Right forelimb (tissue), 1 donor: ENCODE measurements at regions not wholly inside any gene's neighbourhood (a gene's known extent, or its start where the extent isn't known, plus 50 kb on each side); places are given as distances from the start of the nearest gene placed in this dataset.

Experiments used
- DNase-seq: peaks from one replicate; pipeline ENCODE4 v3.0.0-alpha.2; 2018

GRCh38 chr10:128994598-128995143, 472.4 kb upstream of the MGMT start:
- DNase-seq: no peak

GRCh38 chr10:128995676-128996075, 471.4 kb upstream of the MGMT start:
- DNase-seq: no peak

- no peak for DNase-seq
Observed at GRCh38 chr10:128996092-128996491, 470.9 kb upstream of the MGMT start.

- DNase-seq: no peak
Observed at GRCh38 chr10:128998101-128998805, 468.8 kb upstream of the MGMT start.

GRCh38 chr10:129004398-129004797, 462.6 kb upstream of the MGMT start:
- no peak for DNase-seq

DNA sequence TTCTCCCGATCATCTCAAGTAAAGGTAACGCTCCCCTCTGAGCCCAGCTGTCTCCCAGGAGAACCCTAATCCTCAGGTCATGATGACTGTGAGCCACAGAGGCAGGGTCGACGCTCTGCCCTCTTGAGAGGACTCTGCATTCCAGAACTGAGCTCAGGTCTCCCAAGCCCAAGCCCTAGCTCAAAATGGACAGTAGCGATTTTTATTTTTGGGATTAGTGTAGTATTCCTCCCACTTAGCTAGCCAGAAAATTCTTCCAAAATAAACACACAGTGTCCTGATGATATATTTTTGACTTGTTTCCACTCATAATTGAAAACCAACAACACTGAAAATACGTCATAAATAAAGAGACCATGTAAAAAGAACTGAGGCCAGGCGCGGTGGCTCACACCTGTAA, 462.0 kb upstream of the MGMT start:
- no peak for DNase-seq

- no peak for DNase-seq
Observed at GRCh38 chr10:129005804-129006203, 461.2 kb upstream of the MGMT start.

GRCh38 chr10:129018511-129018910, 448.5 kb upstream of the MGMT start:
- DNase-seq: no peak

DNA sequence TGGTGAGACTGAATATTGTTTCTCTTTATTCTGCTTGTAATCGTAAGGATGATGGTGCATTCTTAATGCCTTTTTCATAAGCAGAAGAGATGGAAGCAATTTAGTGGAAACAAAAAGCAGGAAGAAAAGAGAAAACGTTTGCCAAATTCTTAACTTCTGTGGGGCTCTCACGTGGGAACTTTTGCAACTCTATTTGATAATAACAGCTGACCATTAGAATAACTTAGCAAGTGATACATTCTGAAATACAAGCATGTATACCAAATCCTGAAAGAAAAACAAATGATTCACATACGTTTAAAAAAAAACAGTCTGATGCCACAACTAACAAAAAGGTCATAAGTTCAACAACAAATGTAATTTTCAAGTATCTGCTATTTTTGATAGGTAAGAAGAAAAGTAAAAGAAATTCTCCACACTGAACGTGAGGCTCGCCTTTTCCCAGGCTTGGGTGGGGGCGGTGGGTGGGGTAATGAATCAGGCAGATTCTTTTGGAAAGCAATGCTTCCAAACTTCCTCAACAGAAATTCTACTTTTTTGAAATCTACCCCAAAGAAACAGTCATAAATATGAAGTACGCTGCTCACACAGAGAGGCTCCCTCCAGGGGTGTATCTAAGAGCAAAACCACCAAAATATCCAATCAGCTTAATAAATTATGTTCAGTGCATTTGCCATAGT, 446.2 kb upstream of the MGMT start:
- DNase-seq: no peak

DNA sequence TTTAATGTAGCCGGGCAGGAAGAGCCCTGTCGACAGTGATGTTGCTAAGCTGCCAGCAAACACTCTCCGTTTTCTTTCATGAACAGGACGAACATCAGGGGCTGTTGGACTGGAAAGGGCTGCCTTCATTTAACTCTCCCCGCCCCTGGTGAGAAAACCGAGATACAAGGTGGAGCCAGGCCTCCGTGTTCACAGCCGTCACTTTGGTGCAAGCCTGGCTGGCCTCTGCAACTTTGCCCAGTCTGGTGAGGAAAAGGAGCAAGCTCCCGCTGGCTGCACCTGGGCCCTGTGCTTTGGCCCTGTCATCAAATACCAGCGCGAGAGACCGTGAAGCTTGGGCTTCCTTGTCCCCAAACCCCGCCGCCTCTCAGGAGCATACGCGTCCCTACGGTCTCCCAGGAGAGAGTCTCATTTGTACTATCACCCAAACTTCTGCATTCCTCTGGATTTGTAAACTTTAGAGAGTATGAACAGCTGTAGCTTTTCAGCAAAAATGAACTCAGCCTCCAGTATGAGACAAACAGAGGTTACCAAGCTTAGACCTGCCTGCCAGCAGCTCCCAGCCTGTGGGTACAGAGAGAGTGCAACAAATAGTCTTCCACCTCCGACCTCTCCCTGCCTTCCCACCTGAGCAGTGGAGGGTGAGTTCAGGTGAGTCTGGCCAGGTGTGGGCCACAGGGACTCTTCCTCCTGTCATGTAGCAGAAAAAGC, 445.3 kb upstream of the MGMT start:
- peak; percentile 70 for DNase-seq

DNA sequence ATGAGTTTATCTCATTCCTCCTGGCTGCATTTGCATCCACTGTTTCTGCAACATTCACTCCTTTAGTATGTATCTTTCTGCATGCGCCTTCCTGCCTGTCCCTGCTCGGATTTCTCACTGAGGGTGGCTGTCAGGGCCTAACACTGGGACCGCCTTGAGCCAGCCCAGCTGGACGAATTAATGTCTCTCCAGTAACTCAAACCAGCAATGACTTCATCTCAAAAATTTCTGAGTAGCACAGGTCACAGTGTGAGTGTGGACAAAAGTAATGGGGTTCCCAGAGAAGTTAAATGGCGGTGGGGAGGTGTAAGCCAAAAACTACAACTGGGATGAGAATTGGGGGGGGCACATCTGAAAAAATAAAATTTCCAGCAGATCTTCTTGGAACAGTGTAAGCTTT, 444.0 kb upstream of the MGMT start:
- DNase-seq: peak; percentile 74

- no peak for DNase-seq
Observed at GRCh38 chr10:129024046-129024445, 443.0 kb upstream of the MGMT start.

GRCh38 chr10:129025787-129026186, 441.3 kb upstream of the MGMT start:
- DNase-seq: no peak

DNA sequence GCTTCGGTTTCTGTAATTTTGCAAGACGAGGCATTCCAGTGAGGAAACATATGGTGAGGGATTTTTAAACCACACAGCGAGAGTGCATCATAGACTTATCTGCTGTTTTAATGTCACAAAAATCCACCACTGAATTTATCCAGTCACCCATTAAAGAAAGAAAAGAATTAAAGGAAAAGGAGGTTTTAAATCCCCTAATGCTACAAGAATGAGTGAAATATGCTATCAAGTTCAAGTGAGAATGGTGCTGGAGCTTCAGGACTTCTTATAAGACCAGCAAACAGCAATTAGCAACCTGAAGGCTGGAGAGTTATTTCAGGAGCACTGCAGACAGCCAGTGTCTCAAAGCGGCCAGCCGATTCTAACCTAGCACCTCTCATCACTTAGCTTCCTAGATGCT, 439.1 kb upstream of the MGMT start:
- no peak for DNase-seq

- DNase-seq: no peak
Observed at GRCh38 chr10:129028451-129028850, 438.6 kb upstream of the MGMT start.

GRCh38 chr10:129029051-129029450, 438.0 kb upstream of the MGMT start:
- DNase-seq: no peak

- peak; percentile 44 for DNase-seq
Observed at GRCh38 chr10:129029851-129030602, 437.0 kb upstream of the MGMT start.

- peak; percentile 53 for DNase-seq
Observed at GRCh38 chr10:129030603-129030895, 436.5 kb upstream of the MGMT start.

GRCh38 chr10:129030996-129031843, 435.8 kb upstream of the MGMT start:
- DNase-seq: peak; percentile 91

GRCh38 chr10:129031844-129032150, 435.2 kb upstream of the MGMT start:
- DNase-seq: no peak

GRCh38 chr10:129032372-129033313, 434.4 kb upstream of the MGMT start:
- DNase-seq: peak; percentile 60
